RWPE1 (cell line): ENCODE measurements at regions not wholly inside any gene's neighbourhood (a gene's known extent, or its start where the extent isn't known, plus 50 kb on each side); places are given as distances from the start of the nearest gene placed in this dataset.

Source experiments
- CTCF ChIA-PET: fragments of 350-600 bp; sonication (Branson Sonifier 250); formaldehyde crosslinking; extraction: SDS; loops from one replicate; lab custom pipeline; 2021; lab: Yijun Ruan, JAX
- POLR2A ChIA-PET: fragments of 400-600 bp; formaldehyde crosslinking; extraction: SDS; loops from one replicate; lab custom pipeline; 2020; ENCODE audit warnings: antibody characterized with exemption; ENCODE audit not compliant: low non-redundant PET; lab: Yijun Ruan, JAX
- DNase-seq: peaks from one replicate; pipeline ENCODE4 v3.0.0; 2012; ENCODE audit warnings: low spot score
- H3K27ac ChIP-seq: fragments of 450-650 bp; 2 replicates; pipeline ENCODE4 v1.5.1; 2017
- CTCF ChIP-seq: fragments of 450-650 bp; conservative IDR thresholded peaks from 2 replicates; pipeline ENCODE4 v1.5.1; 2017; ENCODE audit warnings: low read depth, mild to moderate bottlenecking

GRCh38 chr3:154973851-154974250 lies 106.3 kb upstream of the MME start:
- POLR2A ChIA-PET = no interaction called here
- no peak overlapping the region for H3K27ac ChIP-seq
- no peak for DNase-seq
- CTCF ChIA-PET = interaction anchor here (0.6 kb wide), 1 partner anchor 156 kb away, joined by 3 read pairs; no protein-coding TSS in a partner anchor
- no peak for TF ChIP-seq CTCF

GRCh38 chr3:154972951-154973350 lies 107.2 kb upstream of the MME start:
- TF ChIP-seq CTCF = no peak
- no peak overlapping the region for H3K27ac ChIP-seq
- ChIA-PET POLR2A (no interaction called here), CTCF (interaction anchor here (0.6 kb wide), 1 partner anchor 157 kb away, joined by 3 read pairs; no protein-coding TSS in a partner anchor)
- DNase-seq = no peak

GRCh38 chr3:154971771-154972326 lies 108.3 kb upstream of the MME start:
- CTCF ChIA-PET = interaction anchor here (0.6 kb wide), 1 partner anchor 54 kb away, joined by 3 read pairs; no protein-coding TSS in a partner anchor
- DNase-seq = peak; percentile 53
- POLR2A ChIA-PET = no interaction called here
- no peak overlapping the region for H3K27ac ChIP-seq
- no peak for TF ChIP-seq CTCF

GRCh38 chr3:154971341-154971740 lies 108.8 kb upstream of the MME start:
- H3K27ac ChIP-seq = no peak overlapping the region
- TF ChIP-seq CTCF = no peak
- no peak for DNase-seq
- ChIA-PET CTCF (interaction anchor here (0.6 kb wide), 1 partner anchor 54 kb away, joined by 3 read pairs; no protein-coding TSS in a partner anchor), POLR2A (no interaction called here)

GRCh38 chr3:154970797-154971196 lies 109.3 kb upstream of the MME start:
- POLR2A ChIA-PET = no interaction called here
- H3K27ac ChIP-seq = no peak overlapping the region
- TF ChIP-seq CTCF = no peak
- CTCF ChIA-PET = no interaction called here
- DNase-seq = peak; percentile 54

GRCh38 chr3:154969366-154969765 lies 110.8 kb upstream of the MME start:
- ChIA-PET POLR2A (no interaction called here), CTCF (no interaction called here)
- H3K27ac ChIP-seq = no peak overlapping the region
- no peak for TF ChIP-seq CTCF
- no peak for DNase-seq
